Retinal pigment epithelial cell (primary cell): ENCODE measurements at regions not wholly inside any gene's neighbourhood (a gene's known extent, or its start where the extent isn't known, plus 50 kb on each side); places are given as distances from the start of the nearest gene placed in this dataset.

Experiments used
- DNase-seq: peaks from one replicate; pipeline ENCODE4 v3.0.0-alpha.2; 2010; ENCODE audit warnings: low read depth
- H3K4me3 ChIP-seq: 2 replicates; pipeline ENCODE4 v1.5.1; 2011; ENCODE audit warnings: mild to moderate bottlenecking, low read length, control low read depth, moderate library complexity
- TF ChIP-seq, protein P1 (sequence below): conservative IDR thresholded peaks from 2 replicates; pipeline ENCODE4 v1.5.1; 2011; ENCODE audit warnings: low read depth, low read length, control low read depth, inconsistent platforms

DNA sequence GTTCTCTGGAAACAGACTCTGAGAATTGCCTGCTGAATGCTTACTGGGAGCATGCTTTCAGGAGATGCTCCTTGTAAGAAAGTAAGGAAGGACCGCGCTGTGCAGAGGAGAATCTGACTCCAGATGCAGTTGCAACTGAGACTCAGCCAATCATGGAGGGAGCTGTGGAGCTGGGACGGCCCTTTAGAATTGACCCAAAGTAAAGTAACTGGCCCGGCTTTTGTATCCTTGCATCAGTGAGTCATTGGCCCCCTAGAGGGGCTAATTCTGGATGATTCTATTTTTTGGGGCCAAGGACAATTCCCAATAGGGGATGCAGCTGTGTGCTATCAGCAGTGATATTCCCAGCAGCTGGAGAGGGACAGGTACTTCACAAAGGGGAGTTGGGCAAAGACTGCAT lies 170.4 kb downstream of the PTEN start:
- no peak overlapping the region for H3K4me3 ChIP-seq
- TF ChIP-seq, protein P1, sequence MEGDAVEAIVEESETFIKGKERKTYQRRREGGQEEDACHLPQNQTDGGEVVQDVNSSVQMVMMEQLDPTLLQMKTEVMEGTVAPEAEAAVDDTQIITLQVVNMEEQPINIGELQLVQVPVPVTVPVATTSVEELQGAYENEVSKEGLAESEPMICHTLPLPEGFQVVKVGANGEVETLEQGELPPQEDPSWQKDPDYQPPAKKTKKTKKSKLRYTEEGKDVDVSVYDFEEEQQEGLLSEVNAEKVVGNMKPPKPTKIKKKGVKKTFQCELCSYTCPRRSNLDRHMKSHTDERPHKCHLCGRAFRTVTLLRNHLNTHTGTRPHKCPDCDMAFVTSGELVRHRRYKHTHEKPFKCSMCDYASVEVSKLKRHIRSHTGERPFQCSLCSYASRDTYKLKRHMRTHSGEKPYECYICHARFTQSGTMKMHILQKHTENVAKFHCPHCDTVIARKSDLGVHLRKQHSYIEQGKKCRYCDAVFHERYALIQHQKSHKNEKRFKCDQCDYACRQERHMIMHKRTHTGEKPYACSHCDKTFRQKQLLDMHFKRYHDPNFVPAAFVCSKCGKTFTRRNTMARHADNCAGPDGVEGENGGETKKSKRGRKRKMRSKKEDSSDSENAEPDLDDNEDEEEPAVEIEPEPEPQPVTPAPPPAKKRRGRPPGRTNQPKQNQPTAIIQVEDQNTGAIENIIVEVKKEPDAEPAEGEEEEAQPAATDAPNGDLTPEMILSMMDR: no peak
- DNase-seq: no peak

DNA sequence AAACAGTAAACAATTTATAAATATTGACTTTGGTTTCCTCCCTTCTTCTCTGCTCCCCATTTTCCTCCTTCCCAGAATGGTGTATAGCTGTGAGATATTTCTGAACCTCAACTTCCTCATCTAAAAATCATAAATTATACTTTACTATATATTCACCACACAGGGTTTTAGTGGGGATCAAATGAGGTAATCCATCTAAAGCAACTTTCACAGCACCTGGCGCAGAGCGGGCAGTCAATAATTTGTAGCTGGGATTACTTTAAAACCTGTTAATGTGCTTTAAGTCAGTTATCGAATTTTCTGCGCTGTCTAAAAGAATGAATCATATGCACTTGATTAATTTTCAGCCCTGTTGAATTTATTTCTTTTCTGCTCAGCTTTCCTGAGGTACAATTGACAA lies 172.7 kb downstream of the PTEN start:
- H3K4me3 ChIP-seq: no peak overlapping the region
- TF ChIP-seq, protein P1: no peak
- DNase-seq: no peak

DNA sequence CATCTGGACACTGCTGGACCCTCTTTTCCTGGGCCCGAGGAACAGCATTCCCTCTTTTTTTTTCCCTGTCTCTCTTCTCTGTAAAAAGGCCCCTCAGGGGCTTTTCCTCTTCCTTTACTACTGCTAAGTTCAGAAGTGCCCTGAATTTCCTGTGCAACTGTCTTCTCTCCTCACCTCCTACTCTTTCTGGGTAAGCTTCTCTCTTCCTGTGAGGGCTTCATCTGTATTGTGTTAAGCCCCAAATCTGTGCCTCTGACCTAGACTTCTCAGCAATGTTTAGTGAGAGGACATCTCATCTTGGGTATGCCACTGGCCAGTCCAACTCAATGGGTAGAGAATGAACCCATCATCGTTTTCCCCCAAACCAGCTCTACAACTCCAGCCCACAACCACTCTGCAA lies 174.2 kb downstream of the PTEN start:
- no peak overlapping the region for H3K4me3 ChIP-seq
- no peak for DNase-seq
- TF ChIP-seq, protein P1: no peak

DNA sequence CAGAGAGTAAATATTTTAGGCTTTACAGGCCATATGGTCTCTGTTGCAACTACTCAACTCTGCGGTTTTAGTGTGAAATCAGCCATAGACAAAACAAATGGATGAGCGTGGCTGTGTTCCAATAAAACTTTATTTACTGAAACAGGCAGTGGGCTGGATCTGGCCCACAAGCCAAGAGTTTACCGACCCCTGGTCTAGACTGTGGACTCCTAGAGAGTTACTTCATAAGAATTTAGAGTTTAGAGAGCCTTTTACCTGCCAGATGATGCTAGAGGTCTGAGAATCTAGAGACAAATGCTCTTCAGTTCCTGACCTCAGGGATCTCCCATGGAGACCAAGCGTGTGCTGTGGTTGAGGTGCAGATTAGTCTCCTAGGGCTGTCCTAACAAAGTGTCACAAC lies 174.8 kb downstream of the PTEN start:
- no peak overlapping the region for H3K4me3 ChIP-seq
- TF ChIP-seq, protein P1: no peak
- DNase-seq: no peak

DNA sequence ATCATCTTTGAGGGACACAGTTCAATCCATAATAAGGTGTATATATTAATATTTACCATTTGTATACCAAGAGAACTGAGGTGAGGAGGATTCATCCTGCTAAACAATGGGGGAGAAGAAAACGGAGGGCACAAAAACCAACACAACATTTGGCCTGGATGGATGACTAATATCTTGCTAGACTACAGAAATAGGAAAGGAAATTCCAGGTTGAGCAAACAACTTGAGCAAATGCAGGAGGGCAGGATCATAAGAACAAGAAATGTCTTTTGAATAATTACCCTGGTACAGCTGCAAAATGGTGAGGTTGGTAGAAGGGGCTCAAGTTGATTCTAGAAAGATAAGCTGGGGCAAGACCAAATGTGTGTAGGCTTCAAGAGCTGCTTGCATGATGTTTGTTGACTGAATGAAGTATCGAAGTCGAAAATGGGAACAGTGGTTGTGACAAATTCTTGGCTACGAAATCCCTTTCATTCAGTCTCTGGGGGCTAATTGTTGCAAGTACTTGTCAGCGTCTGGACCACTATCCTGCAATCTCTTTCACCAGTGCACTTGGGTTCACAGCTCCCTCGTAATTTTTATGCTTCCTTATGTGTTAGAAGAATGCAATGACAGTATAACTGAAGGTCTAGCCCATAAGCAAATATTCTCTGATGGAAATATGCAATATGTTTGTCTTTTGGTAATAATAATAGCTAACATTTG lies 176.2 kb downstream of the PTEN start:
- TF ChIP-seq, protein P1: no peak
- DNase-seq: no peak
- H3K4me3 ChIP-seq: no peak overlapping the region

DNA sequence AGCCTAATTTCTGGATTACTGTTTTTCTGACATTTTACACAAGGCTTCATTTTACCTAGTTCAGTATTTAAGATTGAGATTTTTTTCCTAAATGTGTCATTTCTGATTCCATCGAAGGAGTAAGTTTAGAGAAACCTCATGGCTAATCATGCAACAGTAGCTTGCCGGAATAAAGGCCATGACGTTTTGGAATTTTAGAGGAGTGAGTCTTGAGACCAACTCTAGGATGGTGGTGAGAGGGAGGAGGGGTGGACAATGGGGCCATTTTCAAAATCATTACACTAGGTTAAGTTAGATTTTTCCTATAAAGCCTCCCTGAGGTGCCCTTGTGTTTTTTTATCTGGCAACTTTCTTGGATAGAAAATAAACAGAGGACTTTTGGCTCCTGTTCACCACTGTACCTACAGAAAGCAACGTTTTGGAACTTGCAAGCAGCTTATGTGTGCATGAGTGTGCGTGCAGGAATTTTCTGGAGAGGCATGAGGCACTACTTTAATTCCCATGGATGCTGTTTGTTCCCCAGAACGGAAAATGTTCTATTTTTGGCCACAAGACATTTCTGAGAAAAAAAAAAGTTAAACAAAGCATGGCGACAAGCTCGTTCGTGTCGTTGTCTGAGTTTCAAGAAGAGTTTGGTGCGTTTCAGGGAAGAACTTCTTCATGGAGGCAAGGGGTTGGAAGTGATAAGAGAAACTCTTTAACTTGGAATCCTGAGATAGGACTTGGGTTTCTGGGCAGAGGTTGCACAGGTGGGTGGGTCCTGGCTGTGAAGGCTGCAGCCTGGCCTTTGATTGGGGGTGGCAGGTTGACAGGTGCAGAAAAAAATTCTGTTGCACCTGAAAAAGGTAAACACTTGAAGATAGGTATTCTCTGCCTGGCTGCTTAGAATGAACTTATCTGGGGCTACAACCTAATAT lies 178.1 kb downstream of the PTEN start:
- TF ChIP-seq, protein P1: no peak
- no peak overlapping the region for H3K4me3 ChIP-seq
- DNase-seq: no peak
